GM23338 (cell line): ENCODE measurements at regions not wholly inside any gene's neighbourhood (a gene's known extent, or its start where the extent isn't known, plus 50 kb on each side); places are given as distances from the start of the nearest gene placed in this dataset.

Experiments
- CTCF ChIP-seq, 2 experiments: fragments of 200-600 bp in 1 of 2; sonication (generic) in 1 of 2; conservative IDR thresholded peaks; 2 replicates each; pipeline versions ENCODE4 v1.5.1 to v1.6.1; 2016 to 2017; ENCODE audit warnings: antibody characterized with exemption in 2 of 2, low read depth in 2 of 2, mild to moderate bottlenecking in 2 of 2, moderate library complexity in 1 of 2
- EZH2 ChIP-seq: fragments of 200-600 bp; sonication (generic); IDR thresholded peaks from one replicate; pipeline ENCODE4 v1.8.0; 2017; ENCODE audit warnings: antibody characterized with exemption, mild to moderate bottlenecking, low read depth; ENCODE audit not compliant: unreplicated experiment
- EZH2phosphoT487 ChIP-seq: fragments of 200-600 bp; sonication (generic); IDR thresholded peaks from one replicate; pipeline ENCODE4 v1.8.1; 2018; ENCODE audit warnings: antibody characterized with exemption; ENCODE audit not compliant: unreplicated experiment
- POLR2AphosphoS5 ChIP-seq: IDR thresholded peaks from 2 replicates; pipeline ENCODE4 v1.6.1; 2016; ENCODE audit warnings: antibody characterized with exemption, low read depth
- REST ChIP-seq: IDR thresholded peaks from one replicate; pipeline ENCODE4 v1.6.1; 2018; ENCODE audit warnings: antibody characterized with exemption; ENCODE audit not compliant: unreplicated experiment
- STAT1 ChIP-seq: IDR thresholded peaks from one replicate; pipeline ENCODE4 v1.6.1; 2016; ENCODE audit warnings: antibody characterized with exemption; ENCODE audit not compliant: unreplicated experiment
- ZNF114 ChIP-seq: fragments of 250-450 bp; sonication (Bioruptor Pico); IDR thresholded peaks from 2 replicates; pipeline ENCODE4 v1.5.0; 2020; ENCODE audit warnings: mild to moderate bottlenecking, moderate library complexity
- ZNF331 ChIP-seq: fragments of 250-450 bp; sonication (Bioruptor Pico); IDR thresholded peaks from 2 replicates; pipeline ENCODE4 v1.5.0; 2020; ENCODE audit warnings: low read depth, mild to moderate bottlenecking, moderate library complexity

DNA sequence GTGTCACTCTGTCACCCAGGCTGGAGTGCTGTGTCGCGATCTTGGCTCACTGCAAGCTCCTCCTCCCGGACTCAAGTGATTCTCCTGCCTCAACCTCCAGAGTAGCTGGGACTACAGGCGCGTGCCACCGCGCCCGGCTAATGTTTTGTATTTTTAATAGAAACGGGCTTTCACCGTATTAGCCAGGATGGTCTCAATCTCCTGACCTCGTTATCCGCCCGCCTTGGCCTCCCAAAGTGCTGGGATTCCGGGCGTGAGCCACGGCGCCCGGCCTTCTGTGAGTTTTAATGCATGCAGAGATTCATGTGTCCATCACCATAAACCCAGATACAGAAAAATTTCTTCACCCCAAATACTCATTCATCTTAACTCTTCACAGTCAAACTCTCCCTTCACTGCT is 1046.7 kb downstream of the CDH9 start:
- TF ChIP-seq EZH2 (no peak), POLR2AphosphoS5 (no peak), CTCF (conservative IDR thresholded peaks at IDR 0.05; ENCODE audit: low read depth in 2 of 2) (no peak), REST (no peak), ZNF114 (CRISPR knock-in tag) (no peak), STAT1 (no peak), EZH2phosphoT487 (no peak), ZNF331 (CRISPR knock-in tag) (no peak)
